HepG2 (cell line): ENCODE measurements at regions not wholly inside any gene's neighbourhood (a gene's known extent, or its start where the extent isn't known, plus 50 kb on each side); places are given as distances from the start of the nearest gene placed in this dataset.

ENCODE experiments used
- GMEB1 ChIP-seq: sonication (generic); formaldehyde crosslinking; IDR thresholded peaks from 2 replicates; pipeline ENCODE4 v1.5.1; 2020; ENCODE audit warnings: missing genetic modification reagents, mild to moderate bottlenecking, borderline replicate concordance
- KDM5B ChIP-seq: sonication (generic); formaldehyde crosslinking; IDR thresholded peaks from 2 replicates; pipeline ENCODE4 v1.4.0; 2020; ENCODE audit warnings: missing genetic modification reagents, mild to moderate bottlenecking, borderline replicate concordance
- KIAA2018 ChIP-seq: sonication (generic); formaldehyde crosslinking; IDR thresholded peaks from 2 replicates; pipeline ENCODE4 v1.5.0; 2020; ENCODE audit warnings: mild to moderate bottlenecking, missing genetic modification reagents, borderline replicate concordance
- LRRFIP1 ChIP-seq: sonication (generic); formaldehyde crosslinking; conservative IDR thresholded peaks from 2 replicates; pipeline ENCODE4 v1.4.0; 2020; ENCODE audit warnings: missing genetic modification reagents
- NR2C2 ChIP-seq: sonication (generic); formaldehyde crosslinking; IDR thresholded peaks from 2 replicates; pipeline ENCODE4 v1.4.0; 2020; ENCODE audit warnings: missing genetic modification reagents, mild to moderate bottlenecking, moderate library complexity, borderline replicate concordance
- NRL ChIP-seq: sonication (generic); formaldehyde crosslinking; IDR thresholded peaks from 2 replicates; pipeline ENCODE4 v1.5.0; 2020; ENCODE audit warnings: missing genetic modification reagents, mild to moderate bottlenecking, moderate library complexity, borderline replicate concordance
- SNAPC2 ChIP-seq: sonication (generic); formaldehyde crosslinking; IDR thresholded peaks from 2 replicates; pipeline ENCODE4 v1.8.1; 2022; ENCODE audit warnings: mild to moderate bottlenecking, missing genetic modification reagents
- TCF7L2 ChIP-seq: IDR thresholded peaks from 2 replicates; pipeline ENCODE4 v1.6.1; 2011; ENCODE audit warnings: mild to moderate bottlenecking, low read depth, low read length, moderate library complexity
- UBTF ChIP-seq: sonication (generic); formaldehyde crosslinking; IDR thresholded peaks from 2 replicates; pipeline ENCODE4 v1.4.0; 2020; ENCODE audit warnings: mild to moderate bottlenecking, missing genetic modification reagents
- ZNF24 ChIP-seq: fragments of 450-650 bp; IDR thresholded peaks from 2 replicates; pipeline ENCODE4 v1.6.1; 2017; ENCODE audit warnings: antibody characterized with exemption, mild to moderate bottlenecking
- ZNF660 ChIP-seq: sonication (generic); formaldehyde crosslinking; IDR thresholded peaks from 2 replicates; pipeline ENCODE4 v1.5.1; 2020; ENCODE audit warnings: mild to moderate bottlenecking, low read depth, missing genetic modification reagents, borderline replicate concordance
- ZNF878 ChIP-seq: sonication (generic); formaldehyde crosslinking; IDR thresholded peaks from 2 replicates; pipeline ENCODE4 v1.8.1; 2023; ENCODE audit warnings: mild to moderate bottlenecking, missing genetic modification reagents, moderate library complexity
- ZSCAN30 ChIP-seq: sonication (generic); formaldehyde crosslinking; IDR thresholded peaks from 2 replicates; pipeline ENCODE4 v1.5.0; 2020; ENCODE audit warnings: mild to moderate bottlenecking, missing genetic modification reagents

GRCh38 chr1:90850898-90851710 lies 134.0 kb upstream of the BARHL2 start (continued):
- TF ChIP-seq NR2C2 (peak; percentile 89), KIAA2018 (CRISPR knock-in tag) (no peak), KDM5B (CRISPR knock-in tag) (no peak; the same call in 1 of the 2 replicates), ZNF24 (no peak), UBTF (CRISPR knock-in tag) (peak; percentile 82), ZNF660 (CRISPR knock-in tag) (no peak), LRRFIP1 (no peak), ZSCAN30 (CRISPR knock-in tag) (no peak), NRL (CRISPR knock-in tag) (no peak), TCF7L2 (no peak), SNAPC2 (CRISPR knock-in tag) (no peak), ZNF878 (CRISPR knock-in tag) (no peak), GMEB1 (CRISPR knock-in tag) (no peak; the same call in 1 of the 2 replicates)
